ENCODE measurements at regions not wholly inside any gene's neighbourhood (a gene's known extent, or its start where the extent isn't known, plus 50 kb on each side); places are given as distances from the start of the nearest gene placed in this dataset.

DNA sequence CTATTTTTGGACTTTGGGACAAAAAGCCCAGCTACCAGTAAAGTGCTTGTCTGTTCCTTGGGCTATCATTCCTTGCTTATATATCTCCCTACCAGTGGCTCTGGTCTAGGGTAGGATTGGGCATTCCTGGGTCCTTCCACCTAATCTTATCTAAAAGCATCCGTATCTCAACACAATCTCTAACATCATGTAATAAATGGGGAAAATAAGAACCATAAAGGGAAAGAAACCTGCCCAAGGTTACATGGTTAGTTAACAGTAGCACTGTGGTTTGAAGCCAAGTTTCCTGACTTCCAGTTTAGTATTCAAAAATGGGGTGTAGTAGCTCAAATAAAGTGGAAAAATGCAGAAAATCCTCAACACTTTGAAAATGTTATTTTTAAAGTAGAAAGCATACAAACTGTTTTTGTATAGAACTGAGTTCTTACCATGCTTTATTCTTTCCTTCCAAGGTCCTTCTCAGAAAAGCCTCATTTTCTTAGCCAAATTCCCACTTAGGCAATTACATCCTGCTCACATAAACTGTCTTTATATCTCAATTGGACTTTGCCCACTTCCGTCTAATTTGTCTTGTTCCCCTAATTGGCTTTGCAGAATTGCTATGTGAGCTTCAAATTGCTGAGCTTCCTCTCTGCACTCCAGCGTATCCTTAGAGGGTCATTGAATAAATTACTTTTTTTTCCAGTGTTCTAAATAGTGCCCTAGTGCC lies 273.1 kb upstream of the UBE2E3 start:
- intact Hi-C loops (cut with DNase I) = no loop called here
- H3K27ac ChIP-seq = no peak overlapping the region
- no peaks in the 10 kb centered on the region for H3K4me1 ChIP-seq
- DNase-seq = no peak
- TF ChIP-seq, protein P1, sequence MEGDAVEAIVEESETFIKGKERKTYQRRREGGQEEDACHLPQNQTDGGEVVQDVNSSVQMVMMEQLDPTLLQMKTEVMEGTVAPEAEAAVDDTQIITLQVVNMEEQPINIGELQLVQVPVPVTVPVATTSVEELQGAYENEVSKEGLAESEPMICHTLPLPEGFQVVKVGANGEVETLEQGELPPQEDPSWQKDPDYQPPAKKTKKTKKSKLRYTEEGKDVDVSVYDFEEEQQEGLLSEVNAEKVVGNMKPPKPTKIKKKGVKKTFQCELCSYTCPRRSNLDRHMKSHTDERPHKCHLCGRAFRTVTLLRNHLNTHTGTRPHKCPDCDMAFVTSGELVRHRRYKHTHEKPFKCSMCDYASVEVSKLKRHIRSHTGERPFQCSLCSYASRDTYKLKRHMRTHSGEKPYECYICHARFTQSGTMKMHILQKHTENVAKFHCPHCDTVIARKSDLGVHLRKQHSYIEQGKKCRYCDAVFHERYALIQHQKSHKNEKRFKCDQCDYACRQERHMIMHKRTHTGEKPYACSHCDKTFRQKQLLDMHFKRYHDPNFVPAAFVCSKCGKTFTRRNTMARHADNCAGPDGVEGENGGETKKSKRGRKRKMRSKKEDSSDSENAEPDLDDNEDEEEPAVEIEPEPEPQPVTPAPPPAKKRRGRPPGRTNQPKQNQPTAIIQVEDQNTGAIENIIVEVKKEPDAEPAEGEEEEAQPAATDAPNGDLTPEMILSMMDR (IDR thresholded peaks at IDR 0.05) = no peak
- TF ChIP-seq POLR2A (IDR thresholded peaks at IDR 0.05) = no peak
- no peaks in the 10 kb centered on the region for H3K9me3 ChIP-seq
- 49 to 62% methylated on average over 3 of the region's 3 CpGs for WGBS, 2 donors
- no peaks in the 10 kb centered on the region for H3K36me3 ChIP-seq
- H3K27me3 ChIP-seq = no peaks in the 10 kb centered on the region
- H3K4me3 ChIP-seq (replicated peaks in 1 of 3) = no peak overlapping the region

DNA sequence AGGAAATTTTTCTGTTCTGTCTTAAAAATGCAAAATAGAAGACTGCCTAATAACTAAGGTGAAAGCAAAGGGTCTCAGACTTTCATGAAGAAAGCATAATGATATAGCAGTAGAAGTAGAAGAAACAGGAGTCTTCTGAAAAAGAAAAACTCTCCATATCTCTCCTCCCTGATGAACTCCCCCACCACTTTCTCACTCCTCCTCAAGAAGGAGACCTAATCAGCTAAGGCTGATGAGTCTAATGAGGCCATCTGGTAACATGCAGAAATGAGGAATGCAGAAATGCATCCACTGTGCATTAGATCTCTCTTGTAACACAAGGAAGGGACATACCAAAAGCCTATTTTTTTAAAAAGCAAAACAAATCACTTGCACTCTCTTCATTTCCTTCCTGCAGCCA lies 273.7 kb upstream of the UBE2E3 start:
- Histone ChIP-seq H3K27ac (no peak overlapping the region), H3K4me1 (no peaks in the 10 kb centered on the region), H3K9me3 (no peaks in the 10 kb centered on the region), H3K4me3 (replicated peaks in 1 of 3) (no peak overlapping the region), H3K27me3 (no peaks in the 10 kb centered on the region), H3K36me3 (no peaks in the 10 kb centered on the region)
- no peak for DNase-seq
- TF ChIP-seq POLR2A (IDR thresholded peaks at IDR 0.05) = no peak
- TF ChIP-seq, protein P1 (IDR thresholded peaks at IDR 0.05) = no peak
- intact Hi-C loops (cut with DNase I) = no loop called here

DNA sequence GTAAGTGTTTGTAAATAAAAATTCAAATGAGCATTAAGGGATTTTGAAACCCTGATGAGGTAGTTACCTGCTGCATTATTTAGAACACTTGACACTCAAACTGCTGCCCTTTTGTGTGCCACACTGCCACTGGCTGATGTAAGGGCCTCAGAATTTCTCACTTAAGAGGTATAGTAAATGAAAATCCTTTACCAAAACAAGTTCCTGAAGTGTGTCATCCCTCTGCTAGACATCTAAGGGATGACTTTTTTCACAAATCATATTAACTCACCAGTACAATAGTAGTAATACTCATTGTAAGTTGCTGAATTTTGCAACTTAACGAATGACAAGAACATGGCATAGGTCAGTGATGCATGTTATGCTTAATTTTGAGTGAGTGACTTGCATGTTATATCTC lies 274.9 kb upstream of the UBE2E3 start:
- intact Hi-C loops (cut with DNase I) = no loop called here
- H3K27me3 ChIP-seq = no peaks in the 10 kb centered on the region
- H3K9me3 ChIP-seq = no peaks in the 10 kb centered on the region
- no peak for DNase-seq
- WGBS, 2 donors = 82 to 90% methylated on average over 1 of the region's 1 CpG
- H3K4me1 ChIP-seq = no peaks in the 10 kb centered on the region
- no peaks in the 10 kb centered on the region for H3K36me3 ChIP-seq
- TF ChIP-seq, protein P1 (IDR thresholded peaks at IDR 0.05) = no peak
- no peak for TF ChIP-seq POLR2A (IDR thresholded peaks at IDR 0.05)
- H3K27ac ChIP-seq = no peak overlapping the region
- H3K4me3 ChIP-seq (replicated peaks in 1 of 3) = no peak overlapping the region

DNA sequence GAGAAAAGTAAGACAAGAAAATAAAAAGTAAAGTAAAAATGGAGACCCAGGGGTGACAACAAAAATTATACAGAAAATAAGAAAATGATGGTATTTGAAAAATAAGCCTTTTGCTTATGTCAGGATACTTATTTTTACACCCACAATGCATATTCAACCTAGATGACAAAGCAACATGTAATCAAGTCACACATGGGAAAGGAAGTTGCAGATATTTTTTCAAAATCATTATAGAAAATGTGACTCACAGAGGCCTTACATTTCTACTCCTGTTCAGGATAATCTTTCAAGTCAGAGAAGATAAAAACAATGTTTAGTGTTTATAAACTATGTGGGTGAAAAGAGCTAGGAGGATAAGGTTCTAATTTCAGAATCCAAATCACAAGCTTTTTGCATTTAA lies 275.3 kb upstream of the UBE2E3 start:
- Histone ChIP-seq H3K27me3 (no peaks in the 10 kb centered on the region), H3K4me1 (no peaks in the 10 kb centered on the region), H3K9me3 (no peaks in the 10 kb centered on the region), H3K27ac (no peak overlapping the region), H3K4me3 (replicated peaks in 1 of 3) (no peak overlapping the region), H3K36me3 (no peaks in the 10 kb centered on the region)
- TF ChIP-seq, protein P1 (IDR thresholded peaks at IDR 0.05) = no peak
- TF ChIP-seq POLR2A (IDR thresholded peaks at IDR 0.05) = no peak
- DNase-seq = no peak
- intact Hi-C loops (cut with DNase I) = no loop called here

DNA sequence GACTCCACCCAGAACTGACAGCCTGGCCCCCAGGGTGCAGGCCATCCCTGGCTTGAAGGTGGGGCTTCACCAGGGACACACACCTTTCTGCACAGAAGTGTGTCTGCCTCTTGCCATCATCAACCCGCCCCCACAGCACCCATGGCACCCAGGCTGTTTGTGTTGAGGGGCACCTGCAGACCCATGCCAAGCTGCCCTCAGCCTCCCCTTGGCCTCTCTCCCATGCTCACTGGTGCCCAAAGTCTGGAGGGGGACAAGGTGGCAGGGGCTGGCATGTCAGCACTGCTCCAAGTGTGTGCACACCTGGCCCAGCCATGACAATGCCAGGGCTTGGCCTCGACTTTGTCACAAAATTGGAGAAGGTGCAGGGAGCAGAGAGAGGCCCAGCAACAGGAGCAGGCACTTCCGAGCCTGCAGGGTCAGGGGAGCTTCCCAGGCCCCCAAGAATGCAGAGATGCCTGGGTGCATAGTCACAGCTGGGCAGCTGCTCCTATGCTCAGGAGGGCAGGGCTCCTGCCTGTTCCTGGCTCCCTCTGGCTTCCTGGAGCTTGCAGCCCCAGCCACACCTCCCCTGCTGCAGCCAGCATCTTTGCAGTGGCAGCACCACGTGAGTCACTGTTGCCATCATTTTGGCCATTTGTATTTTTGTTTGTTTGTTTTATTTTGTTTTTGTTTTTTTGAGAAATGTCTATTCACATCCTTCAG lies 280.6 kb upstream of the UBE2E3 start:
- no peak overlapping the region for H3K4me3 ChIP-seq (replicated peaks in 1 of 3)
- 91% methylated on average over 2 to 4 of the region's 4 CpGs for WGBS, 2 donors
- no peak for TF ChIP-seq POLR2A (IDR thresholded peaks at IDR 0.05)
- TF ChIP-seq, protein P1 (IDR thresholded peaks at IDR 0.05) = no peak
- intact Hi-C loops (cut with DNase I) = no loop called here
- no peaks in the 10 kb centered on the region for H3K4me1 ChIP-seq
- no peak for DNase-seq
- H3K9me3 ChIP-seq = no peaks in the 10 kb centered on the region
- H3K36me3 ChIP-seq = no peaks in the 10 kb centered on the region
- H3K27ac ChIP-seq = no peak overlapping the region
- no peaks in the 10 kb centered on the region for H3K27me3 ChIP-seq
